OCI-M1 (cell line): ENCODE measurements at regions not wholly inside any gene's neighbourhood (a gene's known extent, or its start where the extent isn't known, plus 50 kb on each side); places are given as distances from the start of the nearest gene placed in this dataset.

ENCODE experiments used
- DNase-seq: peaks from one replicate; lab custom pipeline; 2025; lab: John Stamatoyannopoulos, UW

- DNase-seq, result no peak
Measured at GRCh38 chr5:72046106-72046505, 61.2 kb upstream of the MAP1B start.

DNA sequence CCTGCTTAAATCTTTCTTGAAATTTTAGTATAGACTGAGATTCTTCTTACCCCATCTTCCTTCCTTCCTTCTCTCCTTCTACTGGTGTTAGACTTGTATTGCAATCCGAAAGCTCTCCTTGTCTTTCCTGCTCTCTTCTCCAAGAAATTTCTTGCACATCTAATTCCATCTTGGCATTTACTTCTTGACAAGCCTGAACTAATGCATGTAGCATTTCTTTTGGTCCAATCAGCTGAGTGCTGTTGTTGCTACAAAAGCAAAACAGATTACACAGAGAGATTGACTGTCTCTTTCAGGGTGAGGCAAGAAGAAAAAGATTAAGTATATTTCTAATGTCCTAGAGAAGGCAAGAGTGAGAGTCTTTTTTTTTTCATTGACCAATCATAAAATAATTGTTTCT lies 51.6 kb upstream of the MAP1B start:
- no peak for DNase-seq
